ENCODE measurements at regions not wholly inside any gene's neighbourhood (a gene's known extent, or its start where the extent isn't known, plus 50 kb on each side); places are given as distances from the start of the nearest gene placed in this dataset.

DNA sequence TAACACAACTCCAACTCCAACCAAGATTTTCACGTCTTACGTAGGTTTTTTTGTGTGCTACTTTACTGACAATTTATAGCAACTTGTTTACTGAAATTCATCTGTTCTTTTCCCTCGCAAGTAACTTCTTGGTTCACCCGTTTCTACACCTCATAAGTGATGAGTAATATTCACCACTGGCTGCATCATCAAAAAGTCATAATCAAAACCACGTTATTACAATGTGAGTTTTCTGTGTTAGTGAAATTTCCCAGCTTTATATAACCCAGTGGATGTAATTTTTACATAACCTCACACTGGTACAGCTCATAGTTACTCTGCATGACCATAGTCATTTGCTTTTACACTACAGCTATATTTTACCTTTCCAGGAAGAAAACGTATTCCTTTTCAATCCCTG is 401.1 kb upstream of the LYPLAL1 start:
- DNase-seq (ENCODE audit: low read depth) = no peak

- no peak for DNase-seq (ENCODE audit: low read depth)
Measured at GRCh38 chr1:218775501-218776021, 398.1 kb upstream of the LYPLAL1 start.

- DNase-seq (ENCODE audit: low read depth) = no peak
Measured at GRCh38 chr1:218778257-218779126, 395.2 kb upstream of the LYPLAL1 start.

DNA sequence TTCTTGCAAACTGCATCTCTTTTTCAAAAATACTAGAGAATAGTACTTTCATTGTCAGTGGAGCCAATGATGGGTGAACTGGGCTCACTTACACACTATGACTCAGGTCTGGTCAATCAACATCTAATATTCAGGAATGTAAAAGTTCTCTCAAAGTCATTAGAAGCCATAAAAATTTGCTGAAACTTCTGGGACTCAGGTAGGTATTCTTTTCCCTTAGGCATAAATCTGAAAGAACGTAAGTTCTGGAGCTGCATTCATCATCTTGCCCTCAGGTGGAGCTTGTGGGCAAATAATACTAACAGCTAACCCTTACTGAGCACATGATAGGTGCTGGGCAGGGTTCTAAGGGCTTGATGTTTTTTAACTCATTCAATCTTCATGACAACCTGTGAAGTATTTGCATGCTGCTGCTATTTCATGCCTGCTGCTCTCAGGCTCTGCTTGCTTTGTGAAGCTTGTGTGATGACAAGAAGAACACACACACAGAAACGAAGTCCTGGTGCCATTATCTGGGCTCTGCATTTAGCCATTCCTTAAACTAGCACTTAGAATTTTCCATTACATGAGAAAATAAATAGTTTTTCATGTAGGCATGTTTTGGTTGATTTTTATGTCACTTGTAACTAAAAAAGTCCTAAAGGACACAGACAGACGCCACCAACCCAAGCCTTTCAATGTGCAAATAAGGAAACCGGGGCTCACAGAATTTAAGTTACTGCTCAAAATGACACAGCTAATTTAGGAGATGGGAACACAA is 394.2 kb upstream of the LYPLAL1 start:
- DNase-seq (ENCODE audit: low read depth) = no peak

DNA sequence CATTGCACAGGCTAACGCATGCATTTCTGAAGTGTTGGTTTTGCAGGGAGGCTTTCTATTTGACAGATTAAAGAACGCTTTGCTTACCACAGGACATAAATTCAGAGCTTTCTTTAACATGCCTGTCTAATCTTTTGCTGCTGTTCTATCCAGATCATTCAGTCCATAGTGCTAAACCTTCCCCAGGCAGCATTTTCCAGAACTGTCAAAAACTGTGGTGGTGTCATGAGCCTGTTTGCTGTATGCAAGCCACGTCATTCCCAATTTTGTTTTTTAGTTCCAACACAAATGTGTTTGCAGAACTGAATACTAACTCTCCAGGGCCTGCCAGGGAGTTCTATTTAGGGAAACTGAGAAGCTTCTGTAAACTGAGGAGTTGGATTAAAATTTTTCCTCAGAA is 390.5 kb upstream of the LYPLAL1 start:
- DNase-seq (ENCODE audit: low read depth) = no peak

GRCh38 chr1:218783916-218784315 is 389.8 kb upstream of the LYPLAL1 start:
- no peak for DNase-seq (ENCODE audit: low read depth)

GRCh38 chr1:218785928-218786327 is 387.8 kb upstream of the LYPLAL1 start:
- DNase-seq (ENCODE audit: low read depth) = no peak

DNA sequence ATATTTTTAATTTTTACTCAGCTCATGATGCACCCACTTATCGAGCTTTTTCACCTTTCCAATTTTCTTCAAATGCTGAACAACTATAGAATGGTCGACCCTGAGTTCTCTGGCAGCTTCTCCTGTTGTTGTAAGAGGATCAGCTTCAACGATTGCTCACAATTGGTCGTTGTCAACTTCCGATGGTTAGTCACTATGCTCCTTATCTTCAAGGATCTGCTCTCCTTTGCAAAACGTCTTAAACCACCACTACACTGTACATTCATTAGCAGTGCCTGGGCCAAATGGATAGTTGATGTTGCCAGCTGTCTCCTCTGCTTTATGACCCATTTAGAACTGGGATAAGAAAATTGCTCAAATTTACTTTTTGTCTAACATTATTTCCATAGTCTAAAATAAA is 385.9 kb upstream of the LYPLAL1 start:
- no peak for DNase-seq (ENCODE audit: low read depth)

DNA sequence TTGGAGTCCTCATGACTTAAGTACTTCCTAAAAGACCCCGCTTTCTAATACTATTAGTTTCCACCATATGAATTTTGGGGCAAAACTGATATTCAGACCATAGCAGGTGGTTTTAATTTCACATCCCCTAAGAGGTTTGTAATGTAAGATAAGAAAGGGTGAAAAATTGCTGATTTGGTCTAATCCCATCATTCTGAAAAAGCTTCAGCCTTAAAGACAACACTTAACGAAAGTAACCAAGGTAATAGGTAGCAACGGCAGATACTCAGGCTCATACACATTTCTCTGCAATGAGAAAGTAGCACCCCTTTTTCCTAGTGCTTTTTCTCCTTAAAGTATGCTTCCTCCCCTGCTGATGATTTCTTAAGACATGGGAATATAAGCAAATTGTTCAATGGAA is 376.9 kb upstream of the LYPLAL1 start:
- DNase-seq (ENCODE audit: low read depth) = no peak

GRCh38 chr1:218802799-218803198 is 370.9 kb upstream of the LYPLAL1 start:
- no peak for DNase-seq (ENCODE audit: low read depth)

- DNase-seq (ENCODE audit: low read depth) = no peak
Measured at GRCh38 chr1:218803351-218803997, 370.2 kb upstream of the LYPLAL1 start.

DNA sequence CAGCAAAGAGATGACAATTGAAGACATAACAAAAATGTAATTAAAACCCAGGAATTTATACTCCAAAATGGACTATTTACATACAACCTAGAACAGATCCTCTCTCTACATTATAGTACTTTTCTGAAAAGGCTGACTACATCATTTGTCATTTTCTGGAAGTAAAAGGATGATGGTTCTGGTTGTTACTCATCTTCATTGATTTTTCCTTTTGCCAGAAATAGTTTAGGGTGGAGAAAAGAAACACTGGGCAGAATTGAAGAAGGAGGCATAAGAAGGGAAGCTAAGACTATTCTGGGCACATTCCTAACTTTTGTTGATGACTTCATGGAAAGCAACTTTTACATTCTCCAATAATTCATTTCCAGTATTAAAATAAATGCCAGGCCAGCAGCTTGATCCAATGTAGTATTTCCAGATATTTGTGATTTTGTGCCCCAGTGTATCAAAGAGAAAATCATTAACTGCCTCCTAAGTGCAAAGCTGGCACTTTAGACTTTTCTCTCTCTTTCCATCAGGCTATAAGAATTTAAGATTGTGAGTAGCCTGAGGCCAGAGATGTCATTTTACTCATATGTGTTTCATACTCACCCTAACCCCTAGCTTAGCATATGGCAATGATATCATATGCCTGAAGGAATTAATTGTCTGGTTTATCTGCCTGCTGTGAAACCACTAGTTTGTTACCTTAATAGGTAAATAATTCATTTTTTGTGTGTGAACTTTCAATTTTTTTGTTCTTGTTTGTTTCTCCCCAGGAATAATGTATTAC is 369.5 kb upstream of the LYPLAL1 start:
- DNase-seq (ENCODE audit: low read depth) = no peak

GRCh38 chr1:218809061-218809460 is 364.6 kb upstream of the LYPLAL1 start:
- DNase-seq (ENCODE audit: low read depth) = no peak

DNA sequence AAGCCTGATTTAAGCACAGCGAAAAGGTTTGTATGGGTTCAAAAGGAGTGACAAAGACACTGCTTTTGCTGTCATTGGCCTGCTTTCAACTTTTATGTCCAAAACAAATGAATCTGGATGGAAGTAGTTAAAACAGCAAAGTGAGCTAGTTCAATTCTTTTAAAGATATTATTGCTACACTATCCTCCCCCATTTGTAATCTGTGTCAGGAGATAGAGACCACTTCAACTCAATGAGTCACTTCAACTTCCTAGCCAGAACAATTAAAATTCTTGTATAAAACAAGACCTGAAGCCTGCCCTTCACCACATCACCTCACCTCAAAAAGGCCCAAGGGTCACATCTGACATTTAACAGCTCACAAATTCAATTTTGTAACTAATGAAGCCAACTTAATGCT is 364.1 kb upstream of the LYPLAL1 start:
- no peak for DNase-seq (ENCODE audit: low read depth)

DNA sequence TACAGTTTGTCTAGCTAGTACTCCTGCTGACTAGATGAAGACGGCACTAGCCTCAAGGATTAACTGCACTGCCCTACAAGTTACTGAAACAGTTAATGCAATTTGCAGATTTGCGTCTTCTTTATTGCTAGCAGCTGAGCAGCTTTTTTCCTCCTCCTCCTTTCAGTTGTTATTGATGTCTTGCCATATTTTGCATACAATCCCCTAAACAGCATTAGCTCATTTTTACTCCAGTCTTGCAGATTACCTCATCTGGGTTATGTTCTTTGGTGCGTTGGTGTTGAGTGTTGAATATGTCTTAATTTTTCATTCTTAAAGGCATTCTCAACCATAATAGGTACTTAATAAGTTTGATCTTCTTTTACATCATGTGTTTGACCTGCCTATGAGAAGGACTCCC is 363.4 kb upstream of the LYPLAL1 start:
- DNase-seq (ENCODE audit: low read depth) = no peak

- DNase-seq (ENCODE audit: low read depth) = no peak
Measured at GRCh38 chr1:218811497-218811896, 362.2 kb upstream of the LYPLAL1 start.

DNA sequence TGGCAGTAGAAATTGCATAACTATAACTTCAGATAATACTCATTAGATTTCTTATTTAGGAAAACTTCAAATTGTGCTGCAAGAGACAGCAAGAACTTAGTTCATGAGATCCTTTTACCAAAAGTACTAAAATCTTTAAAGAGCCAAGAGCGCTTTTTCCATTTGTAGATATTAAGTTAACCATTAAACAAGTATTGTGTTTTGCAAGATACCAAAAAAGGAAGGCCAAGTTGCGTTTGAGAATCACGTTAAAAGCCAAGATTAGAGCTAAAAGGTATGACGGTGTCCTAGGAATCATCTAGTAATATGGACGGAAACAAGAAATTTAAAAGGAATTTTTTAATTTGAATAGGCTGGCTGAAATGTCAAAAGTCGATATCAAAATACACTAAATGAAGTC is 361.3 kb upstream of the LYPLAL1 start:
- no peak for DNase-seq (ENCODE audit: low read depth)

- DNase-seq (ENCODE audit: low read depth) = no peak
Measured at GRCh38 chr1:218813237-218813636, 360.4 kb upstream of the LYPLAL1 start.

DNA sequence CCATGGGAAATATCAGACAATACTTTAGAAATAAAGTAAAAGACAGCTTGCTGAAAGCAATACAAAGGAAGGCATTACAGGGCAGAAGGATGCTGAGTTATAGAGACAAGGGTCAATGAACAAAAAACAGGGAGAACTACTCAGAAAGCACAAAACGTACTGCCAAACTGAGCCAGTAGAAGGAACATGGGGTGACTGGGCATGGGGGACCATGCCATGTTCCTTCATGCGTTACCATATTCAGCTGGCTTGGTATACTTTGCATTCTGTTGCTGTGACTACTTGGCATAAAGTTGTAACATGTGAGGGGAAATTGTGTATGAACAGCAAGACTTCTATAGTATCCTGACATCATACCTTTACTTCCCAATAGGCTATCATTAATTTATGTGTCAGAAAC is 358.6 kb upstream of the LYPLAL1 start:
- no peak for DNase-seq (ENCODE audit: low read depth)

DNA sequence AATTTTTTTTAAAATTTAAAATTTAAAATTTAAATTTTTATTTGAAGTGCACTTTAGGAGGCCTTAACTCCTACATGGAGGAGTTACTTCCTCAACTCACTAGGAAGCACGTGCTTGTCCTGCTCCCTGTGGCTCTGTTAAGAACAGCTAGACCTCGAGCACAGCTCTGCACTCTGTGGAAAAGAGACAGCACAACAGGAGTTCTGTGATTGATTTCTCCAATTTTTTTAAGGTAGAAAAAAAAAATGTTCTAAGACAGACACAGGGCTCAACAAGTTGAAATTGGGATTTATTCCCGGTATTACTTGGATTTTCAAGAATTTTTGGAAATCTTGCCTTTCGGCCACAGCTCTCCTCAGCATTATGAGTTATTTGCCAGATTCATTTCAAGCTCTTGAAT is 356.6 kb upstream of the LYPLAL1 start:
- no peak for DNase-seq (ENCODE audit: low read depth)

GRCh38 chr1:218817691-218818465 is 355.8 kb upstream of the LYPLAL1 start:
- DNase-seq (ENCODE audit: low read depth) = no peak
